Astrocyte (in vitro differentiated cells and primary cell): ENCODE measurements at regions not wholly inside any gene's neighbourhood (a gene's known extent, or its start where the extent isn't known, plus 50 kb on each side); places are given as distances from the start of the nearest gene placed in this dataset.

Experiments
- DNase-seq: peaks from one replicate; pipeline ENCODE4 v3.0.0-alpha.2; 2010; ENCODE audit warnings: low read depth
- FAIRE-seq: peaks from 2 replicates; lab custom pipeline; 2011; peaks lifted over from hg19 to GRCh38; lab: Jason Lieb, UNC
- H2AFZ ChIP-seq: 2 replicates; pipeline ENCODE4 v1.6.0; 2012; ENCODE audit warnings: low read depth, low read length, inconsistent platforms
- H3K27ac ChIP-seq: 2 replicates; pipeline ENCODE4 v1.5.1; 2011; ENCODE audit warnings: low read depth, low read length, inconsistent platforms
- H3K27me3 ChIP-seq: 2 replicates; pipeline ENCODE4 v1.6.0; 2011; ENCODE audit warnings: low read length, inconsistent platforms; ENCODE audit not compliant: insufficient read depth
- H3K36me3 ChIP-seq: 2 replicates; pipeline ENCODE4 v1.5.1; 2011; ENCODE audit warnings: low read length, inconsistent platforms; ENCODE audit not compliant: insufficient read depth
- H3K4me1 ChIP-seq: 2 replicates; pipeline ENCODE4 v1.5.1; 2011; ENCODE audit warnings: low read length, inconsistent platforms; ENCODE audit not compliant: insufficient read depth
- H3K4me2 ChIP-seq: 2 replicates; pipeline ENCODE4 v1.6.0; 2012; ENCODE audit warnings: low read length, inconsistent platforms
- H3K4me3 ChIP-seq: 2 replicates; pipeline ENCODE4 v1.5.1; 2011; ENCODE audit warnings: low read depth, mild to moderate bottlenecking, low read length, inconsistent platforms; ENCODE audit not compliant: insufficient read depth
- H3K79me2 ChIP-seq: 2 replicates; pipeline ENCODE4 v1.6.0; 2012; ENCODE audit warnings: mild to moderate bottlenecking, low read length, inconsistent platforms; ENCODE audit not compliant: insufficient read depth
- H3K9ac ChIP-seq: 2 replicates; pipeline ENCODE4 v1.6.0; 2012; ENCODE audit warnings: mild to moderate bottlenecking, low read length, inconsistent platforms
- H3K9me3 ChIP-seq: 2 replicates; pipeline ENCODE4 v1.5.1; 2012; ENCODE audit warnings: low read depth, mild to moderate bottlenecking, low read length, inconsistent platforms; ENCODE audit not compliant: insufficient read depth
- H4K20me1 ChIP-seq: 2 replicates; pipeline ENCODE4 v1.6.0; 2012; ENCODE audit warnings: low read length, inconsistent platforms; ENCODE audit not compliant: insufficient read depth
- H3K27ac Mint-ChIP-seq: one replicate; pipeline ENCODE4 v1.8.0; 2021; ENCODE audit warnings: mild to moderate bottlenecking, mixed read lengths; ENCODE audit not compliant: unreplicated experiment
- H3K27me3 Mint-ChIP-seq: one replicate; pipeline ENCODE4 v1.8.0; 2021; ENCODE audit warnings: low read depth, mixed read lengths; ENCODE audit not compliant: unreplicated experiment
- H3K36me3 Mint-ChIP-seq: one replicate; pipeline ENCODE4 v1.8.0; 2021; ENCODE audit warnings: low read depth, mixed read lengths; ENCODE audit not compliant: unreplicated experiment
- H3K4me1 Mint-ChIP-seq: one replicate; pipeline ENCODE4 v1.8.0; 2021; ENCODE audit warnings: low read depth, mixed read lengths; ENCODE audit not compliant: unreplicated experiment
- H3K4me3 Mint-ChIP-seq: one replicate; pipeline ENCODE4 v1.8.0; 2021; ENCODE audit warnings: mild to moderate bottlenecking, moderate library complexity, mixed read lengths; ENCODE audit not compliant: unreplicated experiment
- H3K9me3 Mint-ChIP-seq: one replicate; pipeline ENCODE4 v1.8.0; 2021; ENCODE audit warnings: mild to moderate bottlenecking, mixed read lengths; ENCODE audit not compliant: unreplicated experiment
- CTCF ChIP-seq: IDR thresholded peaks from 2 replicates; pipeline ENCODE4 v1.5.1; 2011; ENCODE audit warnings: low read depth, mild to moderate bottlenecking, inconsistent platforms, low read length, moderate library complexity; ENCODE audit not compliant: insufficient read depth
- EZH2 ChIP-seq: IDR thresholded peaks from 2 replicates; pipeline ENCODE4 v1.6.1; 2012; ENCODE audit warnings: mild to moderate bottlenecking, low read length, inconsistent platforms; ENCODE audit not compliant: insufficient read depth

GRCh38 chr14:53807542-53807941 lies 149.1 kb downstream of the BMP4 start:
- H4K20me1 ChIP-seq, result no peaks in the 10 kb centered on the region
- peaks cover 9% of the 10 kb centered on the region for H3K27me3 Mint-ChIP-seq
- no peaks in the 10 kb centered on the region for H3K36me3 Mint-ChIP-seq
- FAIRE-seq, result no peak
- H3K4me3 Mint-ChIP-seq, result no peak overlapping the region
- no peak overlapping the region for H3K4me3 ChIP-seq
- H3K36me3 ChIP-seq, result no peaks in the 10 kb centered on the region
- H3K4me1 ChIP-seq, result no peaks in the 10 kb centered on the region
- no peak for DNase-seq
- H3K27ac ChIP-seq, result no peak overlapping the region
- no peaks in the 10 kb centered on the region for H3K27me3 ChIP-seq
- H3K27ac Mint-ChIP-seq, result no peak overlapping the region
- TF ChIP-seq CTCF, result no peak
- no peak for TF ChIP-seq EZH2
- H3K9ac ChIP-seq, result no peak overlapping the region
- H3K9me3 ChIP-seq, result no peaks in the 10 kb centered on the region
- H3K79me2 ChIP-seq, result no peaks in the 10 kb centered on the region
- H3K4me2 ChIP-seq, result no peak overlapping the region
- H3K9me3 Mint-ChIP-seq, result peaks cover 2% of the 10 kb centered on the region
- H2AFZ ChIP-seq, result no peak overlapping the region
- H3K4me1 Mint-ChIP-seq, result peaks cover 2% of the 10 kb centered on the region

GRCh38 chr14:53807108-53807507 lies 149.5 kb downstream of the BMP4 start:
- H3K4me3 ChIP-seq, result no peak overlapping the region
- FAIRE-seq (no peak), DNase-seq (no peak)
- no peak overlapping the region for H2AFZ ChIP-seq
- no peaks in the 10 kb centered on the region for H4K20me1 ChIP-seq
- no peaks in the 10 kb centered on the region for H3K79me2 ChIP-seq
- no peaks in the 10 kb centered on the region for H3K4me1 ChIP-seq
- no peak overlapping the region for H3K9ac ChIP-seq
- Mint-ChIP-seq H3K4me1 (peaks cover 2% of the 10 kb centered on the region), H3K9me3 (peaks cover 2% of the 10 kb centered on the region), H3K27ac (no peak overlapping the region), H3K4me3 (no peak overlapping the region), H3K27me3 (peaks cover 9% of the 10 kb centered on the region), H3K36me3 (no peaks in the 10 kb centered on the region)
- TF ChIP-seq CTCF, result no peak
- no peak for TF ChIP-seq EZH2
- H3K36me3 ChIP-seq, result no peaks in the 10 kb centered on the region
- no peaks in the 10 kb centered on the region for H3K27me3 ChIP-seq
- no peak overlapping the region for H3K4me2 ChIP-seq
- H3K9me3 ChIP-seq, result no peaks in the 10 kb centered on the region
- no peak overlapping the region for H3K27ac ChIP-seq

- peaks cover 6% of the 10 kb centered on the region for H3K9me3 Mint-ChIP-seq
- H3K27me3 Mint-ChIP-seq, result no peaks in the 10 kb centered on the region
- no peaks in the 10 kb centered on the region for H3K36me3 Mint-ChIP-seq
- Histone ChIP-seq H2AFZ (no peak overlapping the region), H4K20me1 (no peaks in the 10 kb centered on the region), H3K27me3 (no peaks in the 10 kb centered on the region), H3K4me3 (no peak overlapping the region), H3K36me3 (no peaks in the 10 kb centered on the region), H3K9ac (no peak overlapping the region), H3K4me2 (no peak overlapping the region), H3K4me1 (no peaks in the 10 kb centered on the region), H3K79me2 (no peaks in the 10 kb centered on the region), H3K27ac (no peak overlapping the region), H3K9me3 (no peaks in the 10 kb centered on the region)
- no peak for FAIRE-seq
- no peak overlapping the region for H3K4me3 Mint-ChIP-seq
- TF ChIP-seq CTCF (no peak), EZH2 (no peak)
- no peak for DNase-seq
- no peak overlapping the region for H3K27ac Mint-ChIP-seq
- no peaks in the 10 kb centered on the region for H3K4me1 Mint-ChIP-seq
These were observed 159.9 kb downstream of the BMP4 start for GRCh38 chr14:53796734-53797133.
